GM12872 (cell line): ENCODE measurements at regions not wholly inside any gene's neighbourhood (a gene's known extent, or its start where the extent isn't known, plus 50 kb on each side); places are given as distances from the start of the nearest gene placed in this dataset.

Experiments used
- CTCF ChIP-seq: IDR thresholded peaks from 3 replicates; pipeline ENCODE4 v1.5.1; 2011; ENCODE audit warnings: low read depth, mild to moderate bottlenecking, low read length, moderate library complexity; ENCODE audit not compliant: insufficient read depth

- TF ChIP-seq CTCF = no peak
Observed at GRCh38 chr6:22134308-22134707, 162.5 kb downstream of the PRL start.

- TF ChIP-seq CTCF = no peak
Observed at GRCh38 chr6:22135395-22135794, 161.4 kb downstream of the PRL start.

- no peak for TF ChIP-seq CTCF
Observed at GRCh38 chr6:22141241-22141745, 155.5 kb downstream of the PRL start.

GRCh38 chr6:22142856-22143255, 154.0 kb downstream of the PRL start:
- TF ChIP-seq CTCF = no peak

- TF ChIP-seq CTCF = no peak
Observed at GRCh38 chr6:22145376-22145775, 151.5 kb downstream of the PRL start.

- TF ChIP-seq CTCF = no peak
Observed at GRCh38 chr6:22145823-22146677, 150.8 kb downstream of the PRL start.

- no peak for TF ChIP-seq CTCF
Observed at GRCh38 chr6:22146678-22146930, 150.2 kb downstream of the PRL start.
